ENCODE measurements at regions not wholly inside any gene's neighbourhood (a gene's known extent, or its start where the extent isn't known, plus 50 kb on each side); places are given as distances from the start of the nearest gene placed in this dataset.

DNA sequence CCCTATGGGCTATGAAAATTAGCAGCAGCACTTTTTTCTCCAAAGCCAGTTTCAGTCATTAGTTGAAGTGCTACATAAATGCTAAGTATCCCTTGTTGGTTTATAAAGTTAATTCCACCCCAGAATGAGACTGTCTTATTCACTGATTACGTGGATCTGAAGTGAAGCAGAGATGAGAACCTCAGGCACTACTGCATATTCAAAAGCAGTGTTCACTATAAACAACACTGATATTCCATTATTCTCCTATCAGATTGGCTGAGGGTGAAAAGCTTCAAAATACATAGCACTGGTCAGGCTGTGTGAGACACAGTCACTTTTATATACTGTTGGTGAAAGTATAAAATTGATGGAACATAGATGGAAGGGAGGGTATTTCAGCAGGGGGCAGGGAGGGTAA is 395.7 kb upstream of the RARB start:
- no TSS peak for BruUV-seq (replicated peaks)
- intact Hi-C loops (cut with micrococcal nuclease; ENCODE audit: unreplicated experiment) = no loop called here
- TF ChIP-seq, protein P1, sequence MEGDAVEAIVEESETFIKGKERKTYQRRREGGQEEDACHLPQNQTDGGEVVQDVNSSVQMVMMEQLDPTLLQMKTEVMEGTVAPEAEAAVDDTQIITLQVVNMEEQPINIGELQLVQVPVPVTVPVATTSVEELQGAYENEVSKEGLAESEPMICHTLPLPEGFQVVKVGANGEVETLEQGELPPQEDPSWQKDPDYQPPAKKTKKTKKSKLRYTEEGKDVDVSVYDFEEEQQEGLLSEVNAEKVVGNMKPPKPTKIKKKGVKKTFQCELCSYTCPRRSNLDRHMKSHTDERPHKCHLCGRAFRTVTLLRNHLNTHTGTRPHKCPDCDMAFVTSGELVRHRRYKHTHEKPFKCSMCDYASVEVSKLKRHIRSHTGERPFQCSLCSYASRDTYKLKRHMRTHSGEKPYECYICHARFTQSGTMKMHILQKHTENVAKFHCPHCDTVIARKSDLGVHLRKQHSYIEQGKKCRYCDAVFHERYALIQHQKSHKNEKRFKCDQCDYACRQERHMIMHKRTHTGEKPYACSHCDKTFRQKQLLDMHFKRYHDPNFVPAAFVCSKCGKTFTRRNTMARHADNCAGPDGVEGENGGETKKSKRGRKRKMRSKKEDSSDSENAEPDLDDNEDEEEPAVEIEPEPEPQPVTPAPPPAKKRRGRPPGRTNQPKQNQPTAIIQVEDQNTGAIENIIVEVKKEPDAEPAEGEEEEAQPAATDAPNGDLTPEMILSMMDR (IDR thresholded peaks at IDR 0.05; ENCODE audit: unreplicated experiment) = no peak
- Mint-ChIP-seq H3K27me3 (ENCODE audit: unreplicated experiment) (no peaks in the 10 kb centered on the region), H3K27ac (ENCODE audit: unreplicated experiment) (no peak overlapping the region), H3K9me3 (ENCODE audit: low read depth, unreplicated experiment) (no peaks in the 10 kb centered on the region), H3K36me3 (ENCODE audit: insufficient read depth, unreplicated experiment) (no peaks in the 10 kb centered on the region), H3K4me1 (ENCODE audit: low read depth, unreplicated experiment) (no peaks in the 10 kb centered on the region), H3K4me3 (ENCODE audit: low read depth, unreplicated experiment) (no peak overlapping the region)
- CTCF ChIA-PET = no interaction called here
- no peak for DNase-seq

DNA sequence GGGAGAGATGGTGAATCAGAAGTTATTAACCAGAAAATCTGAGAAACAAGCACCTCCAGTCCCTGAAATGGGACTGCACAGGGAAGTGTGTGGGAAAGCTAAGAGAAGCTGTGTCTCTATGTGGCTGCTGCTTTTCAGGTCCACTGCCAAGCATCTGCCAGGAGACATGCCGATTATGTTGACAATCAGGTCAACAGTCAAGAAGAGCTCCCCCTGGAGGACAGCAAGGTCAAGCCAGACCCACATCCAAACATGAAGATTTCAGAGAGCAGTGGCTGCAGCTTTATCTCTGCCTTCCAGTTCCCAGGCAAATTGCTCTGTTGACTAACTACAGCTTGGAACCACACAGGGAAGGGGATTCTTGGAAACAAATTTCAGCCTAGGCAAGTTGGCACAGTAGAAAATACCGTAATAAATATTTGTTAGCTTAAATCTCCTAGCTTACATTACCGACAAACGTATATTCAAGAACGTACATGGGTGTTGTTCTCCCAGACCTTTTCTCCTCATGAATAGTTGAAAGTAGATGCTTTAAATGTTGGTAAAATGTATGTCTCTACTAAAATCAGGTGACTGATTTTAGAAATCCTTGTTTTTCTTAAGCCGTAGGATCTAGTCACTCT is 394.5 kb upstream of the RARB start:
- H3K27ac Mint-ChIP-seq (ENCODE audit: unreplicated experiment) = no peak overlapping the region
- no peaks in the 10 kb centered on the region for H3K4me1 Mint-ChIP-seq (ENCODE audit: low read depth, unreplicated experiment)
- TF ChIP-seq, protein P1 (IDR thresholded peaks at IDR 0.05; ENCODE audit: unreplicated experiment) = peak; percentile 70
- DNase-seq = peak; percentile 66
- no peak overlapping the region for H3K4me3 Mint-ChIP-seq (ENCODE audit: low read depth, unreplicated experiment)
- CTCF ChIA-PET = interaction anchor here (0.5 to 1.3 kb wide), 8 partner anchors 9 to 560 kb away, joined by 3 to 6 read pairs (median 3); no protein-coding TSS in a partner anchor
- H3K36me3 Mint-ChIP-seq (ENCODE audit: insufficient read depth, unreplicated experiment) = no peaks in the 10 kb centered on the region
- no peaks in the 10 kb centered on the region for H3K9me3 Mint-ChIP-seq (ENCODE audit: low read depth, unreplicated experiment)
- intact Hi-C loops (cut with micrococcal nuclease; ENCODE audit: unreplicated experiment) = no loop called here
- no TSS peak for BruUV-seq (replicated peaks)
- no peaks in the 10 kb centered on the region for H3K27me3 Mint-ChIP-seq (ENCODE audit: unreplicated experiment)

DNA sequence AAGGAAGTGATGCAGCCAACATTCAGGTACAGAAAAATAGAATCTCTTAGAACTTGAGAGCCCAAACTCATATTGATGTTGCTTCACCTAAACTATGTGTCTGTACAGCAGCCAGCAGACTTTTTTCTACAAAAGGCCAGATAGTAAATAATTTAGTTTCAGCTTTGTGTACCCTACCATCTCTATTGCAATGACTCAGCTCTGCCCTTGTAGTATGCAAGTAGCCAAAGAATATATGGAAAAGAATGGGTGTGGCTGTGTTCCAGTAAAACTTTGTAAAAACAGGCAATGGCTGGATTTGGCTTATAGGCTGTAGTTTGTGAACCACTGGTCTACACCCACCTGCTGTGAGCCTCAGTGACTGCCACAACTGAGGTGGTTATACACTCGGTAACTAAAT is 392.5 kb upstream of the RARB start:
- H3K4me1 Mint-ChIP-seq (ENCODE audit: low read depth, unreplicated experiment) = no peaks in the 10 kb centered on the region
- DNase-seq = no peak
- H3K27me3 Mint-ChIP-seq (ENCODE audit: unreplicated experiment) = no peaks in the 10 kb centered on the region
- H3K4me3 Mint-ChIP-seq (ENCODE audit: low read depth, unreplicated experiment) = no peak overlapping the region
- H3K9me3 Mint-ChIP-seq (ENCODE audit: low read depth, unreplicated experiment) = no peaks in the 10 kb centered on the region
- intact Hi-C loops (cut with micrococcal nuclease; ENCODE audit: unreplicated experiment) = no loop called here
- CTCF ChIA-PET = no interaction called here
- no peak overlapping the region for H3K27ac Mint-ChIP-seq (ENCODE audit: unreplicated experiment)
- TF ChIP-seq, protein P1 (IDR thresholded peaks at IDR 0.05; ENCODE audit: unreplicated experiment) = no peak
- BruUV-seq (replicated peaks) = no TSS peak
- H3K36me3 Mint-ChIP-seq (ENCODE audit: insufficient read depth, unreplicated experiment) = no peaks in the 10 kb centered on the region

DNA sequence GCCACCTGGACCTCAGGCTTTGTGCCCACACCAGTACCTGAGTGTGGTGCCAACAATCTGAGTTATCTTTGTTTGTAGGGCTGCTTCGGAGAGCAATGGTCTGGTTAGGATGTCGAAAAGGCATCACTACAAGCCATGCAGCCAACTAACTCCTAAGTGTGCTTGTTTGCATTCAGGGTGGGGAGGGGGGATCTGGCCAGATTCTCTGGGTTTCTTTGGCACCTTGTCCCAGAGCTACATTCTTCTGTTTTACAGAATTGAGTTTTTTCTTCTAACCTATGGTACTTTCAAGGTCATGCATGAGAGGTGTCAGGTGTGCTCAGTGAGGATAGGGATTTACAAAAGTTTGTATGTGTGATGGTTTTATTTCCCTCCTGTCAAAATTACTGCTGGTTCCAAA is 391.4 kb upstream of the RARB start:
- CTCF ChIA-PET = interaction anchor here (0.6 kb wide), 1 partner anchor 261 kb away, joined by 3 read pairs; no protein-coding TSS in a partner anchor
- Mint-ChIP-seq H3K27me3 (ENCODE audit: unreplicated experiment) (no peaks in the 10 kb centered on the region), H3K27ac (ENCODE audit: unreplicated experiment) (no peak overlapping the region), H3K4me1 (ENCODE audit: low read depth, unreplicated experiment) (no peaks in the 10 kb centered on the region), H3K9me3 (ENCODE audit: low read depth, unreplicated experiment) (no peaks in the 10 kb centered on the region), H3K36me3 (ENCODE audit: insufficient read depth, unreplicated experiment) (no peaks in the 10 kb centered on the region), H3K4me3 (ENCODE audit: low read depth, unreplicated experiment) (no peak overlapping the region)
- no TSS peak for BruUV-seq (replicated peaks)
- TF ChIP-seq, protein P1 (IDR thresholded peaks at IDR 0.05; ENCODE audit: unreplicated experiment) = no peak
- DNase-seq = no peak
- intact Hi-C loops (cut with micrococcal nuclease; ENCODE audit: unreplicated experiment) = no loop called here

Data from Calu3 (cell line).